IMR-90 (cell line): ENCODE measurements at regions not wholly inside any gene's neighbourhood (a gene's known extent, or its start where the extent isn't known, plus 50 kb on each side); places are given as distances from the start of the nearest gene placed in this dataset.

Experiments
- ATAC-seq: fragments of 200-7000 bp; cut with Tn5 transposase; 2 replicates; pipeline ENCODE4 v1.9.1; 2020; ENCODE audit warnings: low read depth, mild to moderate bottlenecking, moderate library complexity
- BruUV-seq: library from RNA; stranded (reverse); fragments of 400-500 nt; replicated peaks from 2 replicates; lab custom pipeline; 2021; lab: Mats Ljungman, UMichigan
- CTCF ChIA-PET: fragments of 300-600 bp; formaldehyde crosslinking; extraction: SDS; loops from one replicate; lab custom pipeline; 2021; ENCODE audit warnings: antibody characterized with exemption; lab: Yijun Ruan, JAX
- POLR2A ChIA-PET: fragments of 300-600 bp; sonication (Branson Sonifier 250); formaldehyde crosslinking; loops from one replicate; lab custom pipeline; 2022; ENCODE audit warnings: antibody characterized with exemption; ENCODE audit not compliant: unreplicated experiment; lab: Charles Lee
- DNase-seq: peaks from one replicate; pipeline ENCODE4 v3.0.0; 2013
- H2AFZ ChIP-seq: replicated peaks from 2 replicates; pipeline ENCODE3; 2013; ENCODE audit warnings: low read length, mild to moderate bottlenecking; ENCODE audit not compliant: poor library complexity
- H2AK5ac ChIP-seq: 2 replicates; pipeline ENCODE4 v1.6.1; 2013; ENCODE audit warnings: low read depth, low read length, inconsistent platforms
- H2AK9ac ChIP-seq: replicated peaks from 2 replicates; pipeline ENCODE3; 2013; ENCODE audit warnings: mild to moderate bottlenecking, low read depth, low read length, moderate library complexity; ENCODE audit not compliant: poor library complexity
- H2BK120ac ChIP-seq: 2 replicates; pipeline ENCODE4 v1.6.1; 2013; ENCODE audit warnings: low read depth, low read length, inconsistent platforms
- H2BK15ac ChIP-seq: 3 replicates; pipeline ENCODE4 v1.6.1; 2013; ENCODE audit warnings: low read depth, low read length, inconsistent platforms
- H2BK20ac ChIP-seq: 2 replicates; pipeline ENCODE4 v1.6.1; 2013; ENCODE audit warnings: low read depth, mild to moderate bottlenecking, inconsistent platforms, low read length, moderate library complexity
- H2BK5ac ChIP-seq: 2 replicates; pipeline ENCODE4 v1.6.1; 2013; ENCODE audit warnings: mild to moderate bottlenecking, low read depth, low read length, inconsistent platforms; ENCODE audit not compliant: poor library complexity, severe bottlenecking
- H3K14ac ChIP-seq: replicated peaks from 2 replicates; pipeline ENCODE4 v1.6.1; 2013; ENCODE audit warnings: low read depth, low read length, inconsistent platforms
- H3K18ac ChIP-seq: 2 replicates; pipeline ENCODE4 v1.6.1; 2013; ENCODE audit warnings: low read depth, low read length, control low read depth
- H3K23ac ChIP-seq: 2 replicates; pipeline ENCODE4 v1.6.1; 2013; ENCODE audit warnings: low read depth, low read length, inconsistent platforms
- H3K27ac ChIP-seq: 2 replicates; pipeline ENCODE4 v1.5.1; 2013; ENCODE audit warnings: mild to moderate bottlenecking, control low read depth, low read length; ENCODE audit not compliant: insufficient read depth
- H3K27me3 ChIP-seq: 2 replicates; pipeline ENCODE4 v1.6.1; 2013; ENCODE audit warnings: low read length; ENCODE audit not compliant: control insufficient read depth, insufficient read depth
- H3K36me3 ChIP-seq: 2 replicates; pipeline ENCODE4 v1.6.1; 2013; ENCODE audit warnings: low read length, mixed read lengths; ENCODE audit not compliant: control insufficient read depth, insufficient read depth
- H3K4ac ChIP-seq: 2 replicates; pipeline ENCODE4 v1.6.1; 2013; ENCODE audit warnings: low read depth, low read length, inconsistent platforms
- H3K4me1 ChIP-seq: 2 replicates; pipeline ENCODE4 v1.6.1; 2013; ENCODE audit warnings: low read length, mixed read lengths; ENCODE audit not compliant: control insufficient read depth, insufficient read depth
- H3K4me2 ChIP-seq: 2 replicates; pipeline ENCODE4 v1.6.1; 2013; ENCODE audit warnings: low read depth, mild to moderate bottlenecking, control low read depth, low read length, moderate library complexity
- H3K4me3 ChIP-seq: 2 replicates; pipeline ENCODE4 v1.5.1; 2013; ENCODE audit warnings: low read depth, mild to moderate bottlenecking, control low read depth, low read length, moderate library complexity; ENCODE audit not compliant: insufficient read depth
- H3K56ac ChIP-seq: 2 replicates; pipeline ENCODE4 v1.6.1; 2013; ENCODE audit warnings: low read length, inconsistent platforms; ENCODE audit not compliant: insufficient read depth; ENCODE audit errors: extremely low read depth
- H3K79me1 ChIP-seq, 2 experiments: 2 replicates each; pipeline ENCODE4 v1.6.1; 2013; ENCODE audit warnings: low read length in 2 of 2, inconsistent platforms in 1 of 2, low read depth in 1 of 2
- H3K9ac ChIP-seq: 2 replicates; pipeline ENCODE4 v1.6.1; 2013; ENCODE audit warnings: low read depth, low read length, control low read depth
- H3K9me1 ChIP-seq: 2 replicates; pipeline ENCODE4 v1.6.1; 2013; ENCODE audit warnings: low read length, inconsistent platforms; ENCODE audit not compliant: insufficient read depth
- H3K9me3 ChIP-seq: 2 replicates; pipeline ENCODE4 v1.6.1; 2013; ENCODE audit warnings: low read length; ENCODE audit not compliant: control insufficient read depth, insufficient read depth
- H4K20me1 ChIP-seq: 2 replicates; pipeline ENCODE4 v1.6.1; 2013; ENCODE audit warnings: low read length, inconsistent platforms; ENCODE audit not compliant: insufficient read depth
- H4K5ac ChIP-seq: 2 replicates; pipeline ENCODE4 v1.6.1; 2013; ENCODE audit warnings: mild to moderate bottlenecking, low read depth, low read length, control low read depth
- H4K8ac ChIP-seq, 2 experiments: 2 replicates each; pipeline ENCODE4 v1.6.1; 2013; ENCODE audit warnings: low read depth in 2 of 2, low read length in 2 of 2, control low read depth in 1 of 2, inconsistent platforms in 1 of 2
- H4K91ac ChIP-seq: 2 replicates; pipeline ENCODE4 v1.6.1; 2013; ENCODE audit warnings: low read depth, low read length, inconsistent platforms; ENCODE audit not compliant: insufficient read depth
- BHLHE40 ChIP-seq: fragments of 150-350 bp; IDR thresholded peaks from 2 replicates; pipeline ENCODE4 v1.6.1; 2016; ENCODE audit warnings: mild to moderate bottlenecking, low read depth, low read length
- CEBPB ChIP-seq: IDR thresholded peaks from 2 replicates; pipeline ENCODE4 v1.6.1; 2012; ENCODE audit warnings: low read depth, low read length, improper control_type of control experiment
- CHD1 ChIP-seq: IDR thresholded peaks from 2 replicates; pipeline ENCODE4 v1.6.1; 2012; ENCODE audit warnings: low read depth, low read length, improper control_type of control experiment
- FOS ChIP-seq: fragments of 150-350 bp; IDR thresholded peaks from 2 replicates; pipeline ENCODE4 v1.6.1; 2016; ENCODE audit warnings: low read depth, low read length
- MAFK ChIP-seq: IDR thresholded peaks from 2 replicates; pipeline ENCODE4 v1.6.1; 2012; ENCODE audit warnings: low read depth, low read length, improper control_type of control experiment
- MAZ ChIP-seq: IDR thresholded peaks from 2 replicates; pipeline ENCODE4 v1.6.1; 2012; ENCODE audit warnings: low read depth, mild to moderate bottlenecking, low read length, improper control_type of control experiment, moderate library complexity, borderline replicate concordance
- MXI1 ChIP-seq: IDR thresholded peaks from 2 replicates; pipeline ENCODE4 v1.6.1; 2012; ENCODE audit warnings: low read depth, mild to moderate bottlenecking, low read length, moderate library complexity, borderline replicate concordance
- NFE2L2 ChIP-seq: fragments of 150-350 bp; IDR thresholded peaks from 2 replicates; pipeline ENCODE4 v1.6.1; 2016; ENCODE audit warnings: low read depth, mild to moderate bottlenecking, low read length
- POLR2A ChIP-seq: IDR thresholded peaks from 2 replicates; pipeline ENCODE4 v1.6.1; 2012; ENCODE audit warnings: mild to moderate bottlenecking, low read depth, low read length
- RAD21 ChIP-seq: IDR thresholded peaks from 2 replicates; pipeline ENCODE4 v1.6.1; 2012; ENCODE audit warnings: low read length, improper control_type of control experiment
- RCOR1 ChIP-seq: IDR thresholded peaks from 2 replicates; pipeline ENCODE4 v1.6.1; 2012; ENCODE audit warnings: mild to moderate bottlenecking, low read length, improper control_type of control experiment; ENCODE audit not compliant: insufficient replicate concordance
- RFX5 ChIP-seq: IDR thresholded peaks from 2 replicates; pipeline ENCODE4 v1.8.0; 2012; ENCODE audit warnings: low read depth, mild to moderate bottlenecking, low read length, moderate library complexity
- SMC3 ChIP-seq: fragments of 150-350 bp; IDR thresholded peaks from 2 replicates; pipeline ENCODE4 v1.6.1; 2016; ENCODE audit warnings: low read depth, mild to moderate bottlenecking, antibody characterized with exemption, low read length, moderate library complexity
- WGBS, 2 experiments: methylation state at CpG; one replicate each; pipeline versions ENCODE4 v1.1.5 to v1.1.7; 2013; ENCODE audit warnings: missing lambda C conversion rate in 2 of 2; ENCODE audit not compliant: insufficient read length in 1 of 2; ENCODE audit errors: extremely low coverage in 2 of 2; 5-methylcytosine and 5-hydroxymethylcytosine counted together
- dilution Hi-C: fragments of 300-500 bp; cut with HindIII; formaldehyde crosslinking; loops from one replicate; pipeline ENCODE4 v1.14.3; 2018; ENCODE audit warnings: low sequenced_read_pairs; ENCODE audit not compliant: unreplicated experiment
- in situ Hi-C: fragments of 300-500 bp; cut with MboI; formaldehyde crosslinking; loops from 3 replicates; pipeline ENCODE4 v1.14.3; 2019; ENCODE audit warnings: low sequenced_read_pairs, inconsistent platforms, mixed read lengths
- intact Hi-C: fragments of 100-400 bp; cut with micrococcal nuclease; formaldehyde crosslinking; loops from 2 replicates; pipeline ENCODE4 v1.10.0; 2022
- TF ChIP-seq, protein P1 (sequence below): conservative IDR thresholded peaks from 2 replicates; pipeline ENCODE4 v1.5.1; 2012; ENCODE audit warnings: mild to moderate bottlenecking, low read depth, low read length, improper control_type of control experiment
- TF ChIP-seq, protein P2 (sequence below): fragments of 150-350 bp; IDR thresholded peaks from 2 replicates; pipeline ENCODE4 v1.6.1; 2017; ENCODE audit warnings: mild to moderate bottlenecking, antibody characterized with exemption, low read length, low read depth
- TF ChIP-seq, protein P3 (sequence below): fragments of 150-350 bp; IDR thresholded peaks from 2 replicates; pipeline ENCODE4 v1.6.1; 2016; ENCODE audit warnings: low read depth, mild to moderate bottlenecking, low read length, moderate library complexity, borderline replicate concordance

DNA sequence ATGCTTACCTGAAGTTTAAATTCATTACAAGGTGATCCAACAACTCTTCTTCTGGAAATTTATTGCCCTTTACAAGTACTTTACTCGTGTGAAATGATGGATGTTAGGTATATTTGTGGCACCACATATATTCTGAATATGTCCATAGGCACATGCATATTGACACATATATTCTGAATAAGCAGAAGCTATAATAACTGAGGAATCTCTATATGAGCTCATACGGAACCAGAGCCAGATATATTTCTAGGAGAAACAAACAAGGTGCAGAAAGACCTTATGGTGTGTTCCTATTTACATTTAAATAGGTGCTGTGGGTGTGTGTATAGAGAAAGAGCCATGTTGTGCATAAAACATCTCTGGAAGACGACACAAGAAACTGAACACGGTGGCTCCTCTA, 456.1 kb upstream of the NPVF start:
- H3K9me3 ChIP-seq = no peaks in the 10 kb centered on the region
- no peak overlapping the region for H3K4me3 ChIP-seq
- H2AFZ ChIP-seq = no peak overlapping the region
- no peaks in the 10 kb centered on the region for H3K36me3 ChIP-seq
- TF ChIP-seq FOS = no peak
- no peak for TF ChIP-seq NFE2L2
- no peak for TF ChIP-seq BHLHE40
- TF ChIP-seq RFX5 = no peak
- no peak for TF ChIP-seq SMC3
- TF ChIP-seq, protein P1, sequence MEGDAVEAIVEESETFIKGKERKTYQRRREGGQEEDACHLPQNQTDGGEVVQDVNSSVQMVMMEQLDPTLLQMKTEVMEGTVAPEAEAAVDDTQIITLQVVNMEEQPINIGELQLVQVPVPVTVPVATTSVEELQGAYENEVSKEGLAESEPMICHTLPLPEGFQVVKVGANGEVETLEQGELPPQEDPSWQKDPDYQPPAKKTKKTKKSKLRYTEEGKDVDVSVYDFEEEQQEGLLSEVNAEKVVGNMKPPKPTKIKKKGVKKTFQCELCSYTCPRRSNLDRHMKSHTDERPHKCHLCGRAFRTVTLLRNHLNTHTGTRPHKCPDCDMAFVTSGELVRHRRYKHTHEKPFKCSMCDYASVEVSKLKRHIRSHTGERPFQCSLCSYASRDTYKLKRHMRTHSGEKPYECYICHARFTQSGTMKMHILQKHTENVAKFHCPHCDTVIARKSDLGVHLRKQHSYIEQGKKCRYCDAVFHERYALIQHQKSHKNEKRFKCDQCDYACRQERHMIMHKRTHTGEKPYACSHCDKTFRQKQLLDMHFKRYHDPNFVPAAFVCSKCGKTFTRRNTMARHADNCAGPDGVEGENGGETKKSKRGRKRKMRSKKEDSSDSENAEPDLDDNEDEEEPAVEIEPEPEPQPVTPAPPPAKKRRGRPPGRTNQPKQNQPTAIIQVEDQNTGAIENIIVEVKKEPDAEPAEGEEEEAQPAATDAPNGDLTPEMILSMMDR = no peak
- TF ChIP-seq MAFK = no peak
- no peak for TF ChIP-seq MXI1
- no peak for TF ChIP-seq RCOR1
- no peak for TF ChIP-seq CHD1
- no peak for TF ChIP-seq RAD21
- TF ChIP-seq MAZ = no peak
- no peak for TF ChIP-seq POLR2A
- TF ChIP-seq CEBPB = no peak
- TF ChIP-seq, protein P2, sequence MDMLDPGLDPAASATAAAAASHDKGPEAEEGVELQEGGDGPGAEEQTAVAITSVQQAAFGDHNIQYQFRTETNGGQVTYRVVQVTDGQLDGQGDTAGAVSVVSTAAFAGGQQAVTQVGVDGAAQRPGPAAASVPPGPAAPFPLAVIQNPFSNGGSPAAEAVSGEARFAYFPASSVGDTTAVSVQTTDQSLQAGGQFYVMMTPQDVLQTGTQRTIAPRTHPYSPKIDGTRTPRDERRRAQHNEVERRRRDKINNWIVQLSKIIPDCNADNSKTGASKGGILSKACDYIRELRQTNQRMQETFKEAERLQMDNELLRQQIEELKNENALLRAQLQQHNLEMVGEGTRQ = no peak
- TF ChIP-seq, protein P3, sequence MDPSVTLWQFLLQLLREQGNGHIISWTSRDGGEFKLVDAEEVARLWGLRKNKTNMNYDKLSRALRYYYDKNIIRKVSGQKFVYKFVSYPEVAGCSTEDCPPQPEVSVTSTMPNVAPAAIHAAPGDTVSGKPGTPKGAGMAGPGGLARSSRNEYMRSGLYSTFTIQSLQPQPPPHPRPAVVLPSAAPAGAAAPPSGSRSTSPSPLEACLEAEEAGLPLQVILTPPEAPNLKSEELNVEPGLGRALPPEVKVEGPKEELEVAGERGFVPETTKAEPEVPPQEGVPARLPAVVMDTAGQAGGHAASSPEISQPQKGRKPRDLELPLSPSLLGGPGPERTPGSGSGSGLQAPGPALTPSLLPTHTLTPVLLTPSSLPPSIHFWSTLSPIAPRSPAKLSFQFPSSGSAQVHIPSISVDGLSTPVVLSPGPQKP = no peak
- no peak overlapping the region for H3K4me2 ChIP-seq
- DNase-seq = no peak
- no peak overlapping the region for H3K18ac ChIP-seq
- no peak overlapping the region for H4K8ac ChIP-seq
- no peaks in the 10 kb centered on the region for H4K20me1 ChIP-seq
- no peak overlapping the region for H3K9ac ChIP-seq
- H3K4ac ChIP-seq = no peak overlapping the region
- dilution Hi-C loops (no loop called here), intact Hi-C loops (no loop called here), in situ Hi-C loops (no loop called here)
- no peak overlapping the region for H2BK15ac ChIP-seq
- no peak overlapping the region for H2BK20ac ChIP-seq
- no peaks in the 10 kb centered on the region for H3K79me1 ChIP-seq
- H3K23ac ChIP-seq = no peak overlapping the region
- no peak overlapping the region for H2AK5ac ChIP-seq
- ChIA-PET CTCF (no interaction called here), POLR2A (no interaction called here)
- H3K27ac ChIP-seq = no peak overlapping the region
- H2AK9ac ChIP-seq = no peak overlapping the region
- ATAC-seq = no peak
- H4K91ac ChIP-seq = no peak overlapping the region
- peaks cover under 1% of the 10 kb centered on the region; the same call in 1 of the 2 replicates for H3K27me3 ChIP-seq
- no peak overlapping the region for H2BK120ac ChIP-seq
- H2BK5ac ChIP-seq = no peak overlapping the region
- H3K14ac ChIP-seq = no peak overlapping the region
- BruUV-seq = no TSS peak
- no peak overlapping the region for H4K5ac ChIP-seq
- H3K4me1 ChIP-seq = no peaks in the 10 kb centered on the region
- H3K9me1 ChIP-seq = no peaks in the 10 kb centered on the region
- H3K56ac ChIP-seq = no peak overlapping the region
- WGBS, 2 experiments = no CpG with 5 or more reads among the region's 4 CpGs
